ENCODE measurements at regions not wholly inside any gene's neighbourhood (a gene's known extent, or its start where the extent isn't known, plus 50 kb on each side); places are given as distances from the start of the nearest gene placed in this dataset.

- 94 to 98% methylated on average over 1 of the region's 1 CpG for WGBS, 2 donors
- no peak overlapping the region for H3K27ac ChIP-seq
- TF ChIP-seq CTCF (IDR thresholded peaks at IDR 0.05) (no peak), POLR2A (IDR thresholded peaks at IDR 0.05) (no peak)
Measured at GRCh38 chr7:81112731-81113130, 193.9 kb upstream of the SEMA3C start.

GRCh38 chr7:81111781-81112540 is 193.1 kb upstream of the SEMA3C start:
- no peak overlapping the region for H3K4me3 ChIP-seq (replicated peaks in 1 of 3)
- no peaks in the 10 kb centered on the region for H3K9me3 ChIP-seq
- no peaks in the 10 kb centered on the region for H3K36me3 ChIP-seq
- H3K4me1 ChIP-seq, result no peaks in the 10 kb centered on the region
- no peaks in the 10 kb centered on the region for H3K27me3 ChIP-seq
- 67% methylated on average over 11 of the region's 11 CpGs for WGBS, 2 donors
- no peak for DNase-seq
- intact Hi-C loops (cut with DNase I), result no loop called here
- H3K27ac ChIP-seq, result no peak overlapping the region
- no peak for TF ChIP-seq POLR2A (IDR thresholded peaks at IDR 0.05)
- no peak for TF ChIP-seq CTCF (IDR thresholded peaks at IDR 0.05)

More at GRCh38 chr7:81112731-81113130, 193.9 kb upstream of the SEMA3C start:
- no peak for DNase-seq
- no peaks in the 10 kb centered on the region for H3K27me3 ChIP-seq
- H3K4me1 ChIP-seq, result no peaks in the 10 kb centered on the region
- no peak overlapping the region for H3K4me3 ChIP-seq (replicated peaks in 1 of 3)
- H3K9me3 ChIP-seq, result no peaks in the 10 kb centered on the region
- intact Hi-C loops (cut with DNase I), result no loop called here
- H3K36me3 ChIP-seq, result no peaks in the 10 kb centered on the region

- 84 to 92% methylated on average over 1 of the region's 1 CpG for WGBS, 2 donors
- Histone ChIP-seq H3K4me3 (replicated peaks in 1 of 3) (no peak overlapping the region), H3K36me3 (no peaks in the 10 kb centered on the region), H3K27me3 (no peaks in the 10 kb centered on the region), H3K4me1 (no peaks in the 10 kb centered on the region), H3K27ac (no peak overlapping the region), H3K9me3 (no peaks in the 10 kb centered on the region)
- no peak for TF ChIP-seq POLR2A (IDR thresholded peaks at IDR 0.05)
- no peak for TF ChIP-seq CTCF (IDR thresholded peaks at IDR 0.05)
- intact Hi-C loops (cut with DNase I), result no loop called here
- DNase-seq, result no peak
Measured at GRCh38 chr7:81111358-81111757, 192.5 kb upstream of the SEMA3C start.

- Histone ChIP-seq H3K9me3 (no peaks in the 10 kb centered on the region), H3K4me1 (no peaks in the 10 kb centered on the region), H3K36me3 (no peaks in the 10 kb centered on the region), H3K27me3 (no peaks in the 10 kb centered on the region), H3K4me3 (replicated peaks in 1 of 3) (no peak overlapping the region), H3K27ac (no peak overlapping the region)
- intact Hi-C loops (cut with DNase I), result no loop called here
- WGBS, 2 donors, result 89 to 90% methylated on average over 2 of the region's 2 CpGs
- no peak for DNase-seq
- TF ChIP-seq CTCF (IDR thresholded peaks at IDR 0.05) (no peak), POLR2A (IDR thresholded peaks at IDR 0.05) (no peak)
Measured at GRCh38 chr7:81110673-81111072, 191.8 kb upstream of the SEMA3C start.

GRCh38 chr7:81098213-81098612 is 179.4 kb upstream of the SEMA3C start:
- Histone ChIP-seq H3K27me3 (no peaks in the 10 kb centered on the region), H3K9me3 (no peaks in the 10 kb centered on the region), H3K27ac (no peak overlapping the region), H3K4me3 (replicated peaks in 1 of 3) (no peak overlapping the region), H3K36me3 (no peaks in the 10 kb centered on the region), H3K4me1 (no peaks in the 10 kb centered on the region)
- 88 to 95% methylated on average over 3 of the region's 3 CpGs for WGBS, 2 donors
- intact Hi-C loops (cut with DNase I), result no loop called here
- DNase-seq, result no peak
- TF ChIP-seq CTCF (IDR thresholded peaks at IDR 0.05), result no peak

Measured in thyroid gland (tissue), 4 donors.